ENCODE measurements at regions not wholly inside any gene's neighbourhood (a gene's known extent, or its start where the extent isn't known, plus 50 kb on each side); places are given as distances from the start of the nearest gene placed in this dataset.

DNA sequence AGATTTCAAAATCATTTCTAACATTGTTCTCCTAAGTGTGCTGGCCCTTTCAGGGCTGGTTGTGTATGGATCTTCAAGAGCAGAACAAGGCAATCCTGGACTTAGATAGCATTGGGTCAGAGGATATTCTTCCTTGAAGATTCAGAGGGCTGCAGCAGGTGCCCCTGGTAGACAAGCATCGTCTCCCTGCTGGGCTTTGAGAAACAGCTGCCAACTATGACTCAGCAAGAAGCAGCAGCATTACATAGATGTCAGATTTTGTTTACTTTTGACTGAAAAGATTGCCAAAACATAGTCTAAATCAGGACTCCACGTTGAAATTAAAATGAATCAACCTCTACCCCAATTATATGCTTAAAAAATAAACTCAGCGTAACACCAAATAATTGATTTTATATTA, 618.8 kb downstream of the SOCS6 start:
- DNase-seq (ENCODE audit: unreplicated experiment) = peak; percentile 49
- Mint-ChIP-seq H3K4me3 (ENCODE audit: unreplicated experiment) (no peak overlapping the region), H3K9me3 (ENCODE audit: unreplicated experiment) (peaks cover 3% of the 10 kb centered on the region), H3K27me3 (ENCODE audit: insufficient read depth, unreplicated experiment) (no peaks in the 10 kb centered on the region), H3K27ac (ENCODE audit: low read depth, unreplicated experiment) (no peak overlapping the region), H3K4me1 (ENCODE audit: insufficient read depth, unreplicated experiment) (no peaks in the 10 kb centered on the region), H3K36me3 (ENCODE audit: insufficient read depth, unreplicated experiment) (no peaks in the 10 kb centered on the region)
- TF ChIP-seq, protein P1, sequence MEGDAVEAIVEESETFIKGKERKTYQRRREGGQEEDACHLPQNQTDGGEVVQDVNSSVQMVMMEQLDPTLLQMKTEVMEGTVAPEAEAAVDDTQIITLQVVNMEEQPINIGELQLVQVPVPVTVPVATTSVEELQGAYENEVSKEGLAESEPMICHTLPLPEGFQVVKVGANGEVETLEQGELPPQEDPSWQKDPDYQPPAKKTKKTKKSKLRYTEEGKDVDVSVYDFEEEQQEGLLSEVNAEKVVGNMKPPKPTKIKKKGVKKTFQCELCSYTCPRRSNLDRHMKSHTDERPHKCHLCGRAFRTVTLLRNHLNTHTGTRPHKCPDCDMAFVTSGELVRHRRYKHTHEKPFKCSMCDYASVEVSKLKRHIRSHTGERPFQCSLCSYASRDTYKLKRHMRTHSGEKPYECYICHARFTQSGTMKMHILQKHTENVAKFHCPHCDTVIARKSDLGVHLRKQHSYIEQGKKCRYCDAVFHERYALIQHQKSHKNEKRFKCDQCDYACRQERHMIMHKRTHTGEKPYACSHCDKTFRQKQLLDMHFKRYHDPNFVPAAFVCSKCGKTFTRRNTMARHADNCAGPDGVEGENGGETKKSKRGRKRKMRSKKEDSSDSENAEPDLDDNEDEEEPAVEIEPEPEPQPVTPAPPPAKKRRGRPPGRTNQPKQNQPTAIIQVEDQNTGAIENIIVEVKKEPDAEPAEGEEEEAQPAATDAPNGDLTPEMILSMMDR (IDR thresholded peaks at IDR 0.05; ENCODE audit: unreplicated experiment) = no peak
- BruUV-seq (replicated peaks) = no TSS peak
- ChIA-PET CTCF (no interaction called here), POLR2A (interaction anchor here (0.7 kb wide), 1 partner anchor 16 kb away, joined by 3 read pairs; no protein-coding TSS in a partner anchor)
- intact Hi-C loops (cut with micrococcal nuclease) = no loop called here

DNA sequence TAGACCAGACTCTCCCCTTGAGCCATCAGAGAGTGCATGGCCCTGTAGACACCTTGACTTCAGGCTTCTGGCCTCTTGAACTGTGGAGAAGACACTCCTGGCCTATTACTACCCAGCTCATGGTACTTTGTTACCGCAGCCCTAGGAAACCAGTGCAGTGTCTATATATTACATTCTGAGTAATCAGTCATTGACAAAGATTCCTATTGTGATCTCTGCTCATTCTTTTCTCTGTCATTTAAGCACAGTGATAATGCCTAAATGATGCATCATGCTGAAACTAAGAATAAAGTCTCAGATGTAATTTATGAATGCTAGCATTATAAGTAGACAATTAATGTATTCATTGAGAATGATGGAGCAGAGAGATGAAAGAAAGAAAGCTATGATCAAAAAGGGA, 603.5 kb downstream of the SOCS6 start:
- Mint-ChIP-seq H3K4me3 (ENCODE audit: unreplicated experiment) (no peak overlapping the region), H3K9me3 (ENCODE audit: unreplicated experiment) (peaks cover 7% of the 10 kb centered on the region), H3K27ac (ENCODE audit: low read depth, unreplicated experiment) (no peak overlapping the region), H3K4me1 (ENCODE audit: insufficient read depth, unreplicated experiment) (no peaks in the 10 kb centered on the region), H3K27me3 (ENCODE audit: insufficient read depth, unreplicated experiment) (no peaks in the 10 kb centered on the region), H3K36me3 (ENCODE audit: insufficient read depth, unreplicated experiment) (no peaks in the 10 kb centered on the region)
- CTCF ChIA-PET = no interaction called here
- no TSS peak for BruUV-seq (replicated peaks)
- POLR2A ChIA-PET = no interaction called here
- TF ChIP-seq, protein P1 (IDR thresholded peaks at IDR 0.05; ENCODE audit: unreplicated experiment) = no peak
- no peak for DNase-seq (ENCODE audit: unreplicated experiment)
- intact Hi-C loops (cut with micrococcal nuclease) = no loop called here

DNA sequence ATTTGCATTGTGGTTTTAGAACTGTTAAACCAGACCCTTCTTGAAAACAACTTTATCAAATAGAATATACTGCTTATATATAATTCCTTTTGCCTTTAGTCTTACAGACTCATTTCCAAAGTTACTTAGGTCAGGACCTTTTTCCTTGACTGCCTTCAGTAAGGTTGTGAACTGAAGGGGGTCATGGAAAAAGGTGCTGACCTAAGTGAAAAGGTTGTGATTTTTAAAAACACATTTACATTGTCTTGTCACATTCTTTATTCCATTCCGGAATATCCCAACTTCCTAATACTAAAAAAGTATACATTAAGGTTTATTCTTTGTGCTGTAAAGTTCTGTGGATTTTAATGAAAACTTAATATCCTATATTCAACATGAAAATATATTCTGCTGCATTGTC, 581.4 kb downstream of the SOCS6 start:
- intact Hi-C loops (cut with micrococcal nuclease) = no loop called here
- DNase-seq (ENCODE audit: unreplicated experiment) = no peak
- Mint-ChIP-seq H3K4me3 (ENCODE audit: unreplicated experiment) (no peak overlapping the region), H3K4me1 (ENCODE audit: insufficient read depth, unreplicated experiment) (no peaks in the 10 kb centered on the region), H3K9me3 (ENCODE audit: unreplicated experiment) (no peaks in the 10 kb centered on the region), H3K36me3 (ENCODE audit: insufficient read depth, unreplicated experiment) (no peaks in the 10 kb centered on the region), H3K27ac (ENCODE audit: low read depth, unreplicated experiment) (no peak overlapping the region), H3K27me3 (ENCODE audit: insufficient read depth, unreplicated experiment) (no peaks in the 10 kb centered on the region)
- CTCF ChIA-PET = interaction anchor here (0.7 kb wide), 1 partner anchor 63 kb away, joined by 4 read pairs; no protein-coding TSS in a partner anchor
- no TSS peak for BruUV-seq (replicated peaks)
- POLR2A ChIA-PET = no interaction called here
- TF ChIP-seq, protein P1 (IDR thresholded peaks at IDR 0.05; ENCODE audit: unreplicated experiment) = no peak

DNA sequence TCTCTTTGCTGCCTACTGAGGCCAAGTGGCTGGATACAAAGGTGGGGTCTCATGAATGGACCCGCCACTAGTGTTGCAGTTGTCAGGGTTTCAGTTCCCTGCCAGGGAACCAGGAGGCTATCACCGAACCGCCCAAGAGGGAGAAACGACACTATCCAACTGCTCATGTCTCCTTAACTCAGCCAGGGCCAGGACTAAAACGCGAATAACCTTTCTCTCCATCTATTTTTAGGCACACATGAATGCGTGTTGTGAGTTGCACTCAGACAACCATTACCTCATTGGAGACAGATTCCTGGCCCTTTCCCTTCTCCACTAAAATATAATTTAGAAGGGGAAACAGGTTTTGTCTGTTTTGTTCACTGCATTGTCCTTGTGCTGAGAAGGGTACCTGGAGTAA, 559.5 kb downstream of the SOCS6 start:
- DNase-seq (ENCODE audit: unreplicated experiment) = no peak
- POLR2A ChIA-PET = interaction anchor here (0.6 kb wide), 1 partner anchor 394 kb away, joined by 3 read pairs; no protein-coding TSS in a partner anchor
- Mint-ChIP-seq H3K9me3 (ENCODE audit: unreplicated experiment) (no peaks in the 10 kb centered on the region), H3K4me3 (ENCODE audit: unreplicated experiment) (no peak overlapping the region), H3K4me1 (ENCODE audit: insufficient read depth, unreplicated experiment) (no peaks in the 10 kb centered on the region), H3K36me3 (ENCODE audit: insufficient read depth, unreplicated experiment) (no peaks in the 10 kb centered on the region), H3K27ac (ENCODE audit: low read depth, unreplicated experiment) (no peak overlapping the region), H3K27me3 (ENCODE audit: insufficient read depth, unreplicated experiment) (peaks cover 10% of the 10 kb centered on the region)
- intact Hi-C loops (cut with micrococcal nuclease) = no loop called here
- TF ChIP-seq, protein P1 (IDR thresholded peaks at IDR 0.05; ENCODE audit: unreplicated experiment) = no peak
- CTCF ChIA-PET = interaction anchor here (0.6 kb wide), 1 partner anchor 49 kb away, joined by 6 read pairs; no protein-coding TSS in a partner anchor
- no TSS peak for BruUV-seq (replicated peaks)

All from MCF 10A (cell line).